Panc1 (cell line): ENCODE measurements at regions not wholly inside any gene's neighbourhood (a gene's known extent, or its start where the extent isn't known, plus 50 kb on each side); places are given as distances from the start of the nearest gene placed in this dataset.

Source experiments
- ATAC-seq: fragments of 200-7000 bp; cut with Tn5 transposase; 2 replicates; pipeline ENCODE4 v1.9.1; 2020; ENCODE audit warnings: mild to moderate bottlenecking, moderate library complexity
- BruUV-seq: library from RNA; stranded (reverse); fragments of 400-500 nt; replicated peaks from 2 replicates; lab custom pipeline; 2021; lab: Mats Ljungman, UMichigan
- CTCF ChIA-PET: fragments of 300-600 bp; sonication (Branson Sonifier 250); formaldehyde crosslinking; loops from one replicate; lab custom pipeline; 2022; ENCODE audit warnings: antibody characterized with exemption; lab: Charles Lee
- POLR2A ChIA-PET: fragments of 300-600 bp; sonication (Branson Sonifier 250); formaldehyde crosslinking; loops from one replicate; lab custom pipeline; 2022; ENCODE audit warnings: antibody characterized with exemption; lab: Charles Lee
- DNase-seq: peaks from one replicate; pipeline ENCODE4 v3.0.0-alpha.2; 2010; ENCODE audit warnings: low read depth, low spot score
- H3K27ac ChIP-seq: 2 replicates; pipeline ENCODE4 v1.5.1; 2011; ENCODE audit warnings: mild to moderate bottlenecking, low read length, inconsistent platforms
- H3K27me3 ChIP-seq: fragments of 200-500 bp; sonication (Bioruptor generic); 2 replicates; pipeline ENCODE4 v1.6.0; 2014; ENCODE audit warnings: low read length, inconsistent platforms; ENCODE audit not compliant: control insufficient read depth, insufficient read depth
- H3K36me3 ChIP-seq: fragments of 200-500 bp; sonication (Bioruptor generic); 2 replicates; pipeline ENCODE4 v1.5.1; 2014; ENCODE audit warnings: inconsistent platforms, mild to moderate bottlenecking, low read length, moderate library complexity; ENCODE audit not compliant: control insufficient read depth, insufficient read depth
- H3K4me1 ChIP-seq: 2 replicates; pipeline ENCODE4 v1.5.1; 2011; ENCODE audit warnings: inconsistent platforms, mild to moderate bottlenecking, low read length, moderate library complexity; ENCODE audit not compliant: control insufficient read depth, insufficient read depth
- H3K4me3 ChIP-seq, 2 experiments: 2 replicates each; pipeline ENCODE4 v1.5.1; 2011 to 2012; ENCODE audit warnings: low read depth in 2 of 2, low read length in 2 of 2, mild to moderate bottlenecking in 2 of 2, inconsistent platforms in 1 of 2, moderate library complexity in 1 of 2
- H3K9me3 ChIP-seq: fragments of 200-500 bp; sonication (Bioruptor generic); 2 replicates; pipeline ENCODE4 v1.5.1; 2014; ENCODE audit warnings: low read depth, mild to moderate bottlenecking, inconsistent platforms, low read length, moderate library complexity; ENCODE audit not compliant: control insufficient read depth, insufficient read depth
- POLR2AphosphoS5 ChIP-seq: IDR thresholded peaks from 2 replicates; pipeline ENCODE4 v1.6.1; 2012; ENCODE audit warnings: mild to moderate bottlenecking, low read depth, low read length, moderate library complexity
- SIN3A ChIP-seq: IDR thresholded peaks from 2 replicates; pipeline ENCODE4 v1.6.1; 2012; ENCODE audit warnings: low read depth, mild to moderate bottlenecking, low read length, moderate library complexity, borderline replicate concordance; ENCODE audit not compliant: insufficient read depth
- TCF7L2 ChIP-seq: IDR thresholded peaks from 2 replicates; pipeline ENCODE4 v1.6.1; 2011; ENCODE audit warnings: mild to moderate bottlenecking, low read depth, low read length, inconsistent platforms
- in situ Hi-C: cut with HindIII; loops from 2 replicates; pipeline ENCODE4 v1.10.0; 2016; ENCODE audit warnings: low sequenced_read_pairs, low pct_unique_long_range_greater_than_20kb
- intact Hi-C: fragments of 100-400 bp; cut with micrococcal nuclease; formaldehyde crosslinking; loops from one replicate; pipeline ENCODE4 v1.10.0; 2022; ENCODE audit not compliant: unreplicated experiment
- TF ChIP-seq, protein P1 (sequence below), 2 experiments: IDR thresholded peaks; 2 replicates each; pipeline ENCODE4 v1.6.1; 2011 to 2012; ENCODE audit warnings: low read depth in 2 of 2, control low read depth in 1 of 2, low read length in 1 of 2, mild to moderate bottlenecking in 1 of 2, moderate library complexity in 1 of 2; ENCODE audit not compliant: insufficient read depth in 1 of 2
- TF ChIP-seq, protein P2 (sequence below): fragments of 450-650 bp; IDR thresholded peaks from 2 replicates; pipeline ENCODE4 v1.5.1; 2017; ENCODE audit warnings: mild to moderate bottlenecking

DNA sequence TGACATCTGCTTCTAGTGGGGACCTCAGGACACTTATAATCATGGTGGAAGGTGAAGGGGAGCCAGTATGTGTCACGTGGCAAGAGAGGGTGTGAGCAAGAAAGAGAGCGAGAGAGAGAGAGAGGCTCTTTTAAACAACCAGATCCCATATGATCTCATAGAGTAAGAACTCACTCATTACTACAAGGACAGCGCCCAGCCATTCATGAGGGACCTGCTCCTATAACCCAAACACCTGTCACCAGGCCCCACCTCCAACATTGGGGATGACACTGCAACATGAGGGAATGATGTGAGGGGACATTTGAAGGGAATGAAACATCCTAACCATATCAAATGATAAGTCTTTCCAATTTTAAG lies 427.5 kb downstream of the EFNA5 start:
- no peaks in the 10 kb centered on the region for H3K4me1 ChIP-seq
- no peaks in the 10 kb centered on the region for H3K36me3 ChIP-seq
- ChIA-PET CTCF (no interaction called here), POLR2A (no interaction called here)
- TF ChIP-seq SIN3A, result no peak
- no peak overlapping the region for H3K27ac ChIP-seq
- H3K9me3 ChIP-seq, result no peaks in the 10 kb centered on the region
- in situ Hi-C loops, result no loop called here
- ATAC-seq (no peak), DNase-seq (no peak)
- intact Hi-C loops, result no loop called here
- BruUV-seq, result no TSS peak
- no peak overlapping the region for H3K4me3 ChIP-seq
- H3K27me3 ChIP-seq, result no peaks in the 10 kb centered on the region

DNA sequence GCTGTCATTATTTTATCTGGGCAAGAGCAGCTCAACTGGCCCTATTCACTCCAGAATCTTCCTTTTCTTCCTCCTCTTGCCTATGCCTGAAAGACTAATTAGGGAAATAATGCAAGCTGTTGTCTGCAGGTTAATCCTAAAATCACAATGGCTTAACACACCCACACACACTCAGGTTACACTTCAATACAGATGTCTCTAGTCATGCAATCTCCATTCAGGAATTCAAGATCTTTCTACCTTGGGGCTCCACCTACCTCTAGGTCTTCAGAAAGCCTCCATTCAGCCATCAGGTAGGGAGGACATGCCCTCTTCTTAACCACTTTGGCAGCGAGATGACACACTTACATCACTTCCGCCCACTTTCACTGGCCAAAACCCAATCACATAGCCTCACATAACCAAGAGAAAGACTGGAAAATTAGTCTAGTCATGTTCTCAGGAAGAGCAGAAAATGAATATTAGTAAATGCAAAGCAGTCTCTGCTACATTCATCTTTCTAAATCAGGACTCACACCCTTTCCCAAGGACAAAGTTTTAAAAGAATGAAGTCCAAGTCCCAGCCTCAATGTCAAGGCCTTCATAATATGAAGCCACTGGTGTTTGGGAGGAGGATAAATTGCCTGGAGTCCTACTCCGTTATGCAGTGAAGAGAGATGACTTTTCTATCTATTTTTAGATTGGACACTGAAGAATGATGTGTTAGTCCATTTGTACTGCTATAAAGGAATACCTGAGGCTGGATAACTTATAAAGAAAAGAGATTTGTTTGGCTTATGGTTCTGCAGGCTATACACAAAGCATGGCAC lies 428.1 kb downstream of the EFNA5 start:
- Histone ChIP-seq H3K4me1 (no peaks in the 10 kb centered on the region), H3K4me3 (no peak overlapping the region), H3K9me3 (no peaks in the 10 kb centered on the region), H3K36me3 (no peaks in the 10 kb centered on the region), H3K27ac (no peak overlapping the region), H3K27me3 (no peaks in the 10 kb centered on the region)
- no TSS peak for BruUV-seq
- no peak for DNase-seq
- no peak for ATAC-seq
- POLR2A ChIA-PET, result no interaction called here
- CTCF ChIA-PET, result no interaction called here
- TF ChIP-seq POLR2AphosphoS5 (no peak), SIN3A (no peak), TCF7L2 (no peak)
- TF ChIP-seq, protein P1, sequence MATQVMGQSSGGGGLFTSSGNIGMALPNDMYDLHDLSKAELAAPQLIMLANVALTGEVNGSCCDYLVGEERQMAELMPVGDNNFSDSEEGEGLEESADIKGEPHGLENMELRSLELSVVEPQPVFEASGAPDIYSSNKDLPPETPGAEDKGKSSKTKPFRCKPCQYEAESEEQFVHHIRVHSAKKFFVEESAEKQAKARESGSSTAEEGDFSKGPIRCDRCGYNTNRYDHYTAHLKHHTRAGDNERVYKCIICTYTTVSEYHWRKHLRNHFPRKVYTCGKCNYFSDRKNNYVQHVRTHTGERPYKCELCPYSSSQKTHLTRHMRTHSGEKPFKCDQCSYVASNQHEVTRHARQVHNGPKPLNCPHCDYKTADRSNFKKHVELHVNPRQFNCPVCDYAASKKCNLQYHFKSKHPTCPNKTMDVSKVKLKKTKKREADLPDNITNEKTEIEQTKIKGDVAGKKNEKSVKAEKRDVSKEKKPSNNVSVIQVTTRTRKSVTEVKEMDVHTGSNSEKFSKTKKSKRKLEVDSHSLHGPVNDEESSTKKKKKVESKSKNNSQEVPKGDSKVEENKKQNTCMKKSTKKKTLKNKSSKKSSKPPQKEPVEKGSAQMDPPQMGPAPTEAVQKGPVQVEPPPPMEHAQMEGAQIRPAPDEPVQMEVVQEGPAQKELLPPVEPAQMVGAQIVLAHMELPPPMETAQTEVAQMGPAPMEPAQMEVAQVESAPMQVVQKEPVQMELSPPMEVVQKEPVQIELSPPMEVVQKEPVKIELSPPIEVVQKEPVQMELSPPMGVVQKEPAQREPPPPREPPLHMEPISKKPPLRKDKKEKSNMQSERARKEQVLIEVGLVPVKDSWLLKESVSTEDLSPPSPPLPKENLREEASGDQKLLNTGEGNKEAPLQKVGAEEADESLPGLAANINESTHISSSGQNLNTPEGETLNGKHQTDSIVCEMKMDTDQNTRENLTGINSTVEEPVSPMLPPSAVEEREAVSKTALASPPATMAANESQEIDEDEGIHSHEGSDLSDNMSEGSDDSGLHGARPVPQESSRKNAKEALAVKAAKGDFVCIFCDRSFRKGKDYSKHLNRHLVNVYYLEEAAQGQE (IDR thresholded peaks at IDR 0.05; ENCODE audit: insufficient read depth in 1 of 2, low read depth in 2 of 2, low read length in 1 of 2), result no peak
- TF ChIP-seq, protein P2, sequence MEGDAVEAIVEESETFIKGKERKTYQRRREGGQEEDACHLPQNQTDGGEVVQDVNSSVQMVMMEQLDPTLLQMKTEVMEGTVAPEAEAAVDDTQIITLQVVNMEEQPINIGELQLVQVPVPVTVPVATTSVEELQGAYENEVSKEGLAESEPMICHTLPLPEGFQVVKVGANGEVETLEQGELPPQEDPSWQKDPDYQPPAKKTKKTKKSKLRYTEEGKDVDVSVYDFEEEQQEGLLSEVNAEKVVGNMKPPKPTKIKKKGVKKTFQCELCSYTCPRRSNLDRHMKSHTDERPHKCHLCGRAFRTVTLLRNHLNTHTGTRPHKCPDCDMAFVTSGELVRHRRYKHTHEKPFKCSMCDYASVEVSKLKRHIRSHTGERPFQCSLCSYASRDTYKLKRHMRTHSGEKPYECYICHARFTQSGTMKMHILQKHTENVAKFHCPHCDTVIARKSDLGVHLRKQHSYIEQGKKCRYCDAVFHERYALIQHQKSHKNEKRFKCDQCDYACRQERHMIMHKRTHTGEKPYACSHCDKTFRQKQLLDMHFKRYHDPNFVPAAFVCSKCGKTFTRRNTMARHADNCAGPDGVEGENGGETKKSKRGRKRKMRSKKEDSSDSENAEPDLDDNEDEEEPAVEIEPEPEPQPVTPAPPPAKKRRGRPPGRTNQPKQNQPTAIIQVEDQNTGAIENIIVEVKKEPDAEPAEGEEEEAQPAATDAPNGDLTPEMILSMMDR, result no peak
- in situ Hi-C loops (no loop called here), intact Hi-C loops (no loop called here)

DNA sequence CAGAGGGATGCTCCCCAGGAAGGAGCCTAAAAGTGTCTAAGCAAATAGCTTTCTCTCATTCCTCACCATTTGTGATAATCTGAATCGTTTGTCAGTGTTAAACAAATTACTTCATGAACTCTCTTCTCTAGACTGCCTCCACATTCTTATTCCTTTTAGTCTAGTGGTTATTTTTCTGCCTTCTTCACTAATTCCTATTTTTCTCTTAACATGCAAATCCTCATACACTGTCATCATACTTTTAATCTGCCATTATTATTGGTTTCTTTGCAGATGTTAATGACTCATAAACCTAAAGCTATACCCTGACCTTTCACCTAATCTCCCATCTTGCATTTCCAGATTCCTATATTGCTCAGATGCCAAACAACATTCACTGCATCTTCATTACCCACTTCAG lies 428.9 kb downstream of the EFNA5 start:
- CTCF ChIA-PET, result no interaction called here
- in situ Hi-C loops, result no loop called here

More for the DNA sequence above, 428.9 kb downstream of the EFNA5 start:
- H3K27me3 ChIP-seq, result no peaks in the 10 kb centered on the region
- no TSS peak for BruUV-seq
- DNase-seq, result no peak
- no peak for ATAC-seq
- intact Hi-C loops, result no loop called here
- H3K4me1 ChIP-seq, result no peaks in the 10 kb centered on the region
- TF ChIP-seq SIN3A (no peak), POLR2AphosphoS5 (no peak)
- TF ChIP-seq, protein P2, result no peak
- no peak overlapping the region for H3K4me3 ChIP-seq
- H3K27ac ChIP-seq, result no peak overlapping the region
- POLR2A ChIA-PET, result no interaction called here
- no peaks in the 10 kb centered on the region for H3K9me3 ChIP-seq
- no peaks in the 10 kb centered on the region for H3K36me3 ChIP-seq
